GM19395 (cell line): ENCODE measurements at regions not wholly inside any gene's neighbourhood (a gene's known extent, or its start where the extent isn't known, plus 50 kb on each side); places are given as distances from the start of the nearest gene placed in this dataset.
"Not testable (repeated sequence)": the region's sequence is repeated elsewhere in the genome, so short reads cannot be mapped to it uniquely, and the experiment has no call there.

Experiments used
- ATAC-seq: cut with Tn5 transposase; IDR thresholded peaks from one replicate; pipeline ENCODE4 v1.9.1; 2021; ENCODE audit warnings: mild to moderate bottlenecking, moderate library complexity; ENCODE audit not compliant: unreplicated experiment

DNA sequence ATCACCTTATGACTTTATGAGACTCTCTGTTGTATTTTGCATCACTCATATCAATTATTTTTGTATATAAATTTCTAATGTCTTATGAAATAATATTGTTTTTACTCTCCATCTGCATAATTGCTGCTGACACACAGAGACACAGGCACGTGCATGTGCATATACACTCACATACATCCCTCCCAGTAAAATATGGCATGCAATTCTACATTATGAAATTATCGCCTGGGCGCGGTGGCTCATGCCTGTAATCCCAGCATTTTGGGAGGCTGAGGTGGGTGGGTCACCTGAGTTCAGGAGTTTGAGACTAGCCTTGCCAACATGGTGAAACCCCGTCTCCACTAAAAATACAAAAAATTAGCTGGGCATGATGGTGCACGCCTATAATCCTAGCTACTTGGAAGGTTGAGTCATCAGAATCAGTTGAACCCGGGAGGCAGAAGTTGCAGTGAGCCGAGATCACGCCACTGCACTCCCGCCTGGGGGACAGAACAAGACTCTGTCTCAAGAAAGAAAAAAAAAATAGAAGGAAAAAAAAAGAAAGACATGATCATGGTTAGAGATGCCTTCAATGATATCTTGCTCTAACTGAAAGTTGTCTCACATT lies 96.7 kb upstream of the LUZP2 start:
- ATAC-seq: no peak

- ATAC-seq: no peak
Measured at GRCh38 chr11:24406389-24406788, 90.5 kb upstream of the LUZP2 start.

DNA sequence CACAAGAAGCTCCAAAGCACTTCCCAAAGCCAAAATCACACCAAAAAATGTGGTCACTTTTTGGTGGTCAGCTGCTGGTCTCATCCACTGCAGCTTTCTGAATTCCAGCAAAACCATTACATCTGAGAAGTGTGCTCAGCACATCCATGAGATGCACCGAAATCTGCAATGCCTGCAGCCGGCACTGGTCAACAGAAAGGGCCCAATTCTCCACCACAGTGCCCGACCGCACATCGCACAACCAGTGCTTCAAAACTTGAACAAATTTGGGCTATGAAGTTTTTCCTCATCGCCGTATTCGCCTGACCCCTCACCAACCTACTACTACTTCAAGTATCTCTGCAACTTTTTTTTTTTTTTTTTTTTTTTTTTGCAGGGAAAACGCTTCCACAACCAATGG lies 89.9 kb upstream of the LUZP2 start:
- no peak for ATAC-seq

DNA sequence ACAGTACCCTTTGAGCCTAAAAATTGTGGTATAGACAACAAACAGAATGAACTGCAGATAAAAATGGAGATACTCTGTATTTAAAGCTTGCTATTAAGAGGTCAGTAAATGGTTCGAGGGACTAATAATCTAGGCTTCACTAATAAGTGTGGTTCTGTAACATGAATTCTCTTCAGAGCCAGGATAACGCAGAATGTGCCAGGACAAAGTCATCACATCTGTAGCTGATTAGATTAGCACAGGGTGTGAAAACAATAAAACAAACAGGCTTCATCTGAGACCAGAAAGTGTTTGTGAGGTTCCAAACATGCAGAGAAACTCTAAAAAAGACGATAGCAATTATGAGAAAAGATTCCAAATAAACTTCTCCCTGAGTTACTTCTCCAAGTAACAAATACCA lies 89.1 kb upstream of the LUZP2 start:
- no peak for ATAC-seq

DNA sequence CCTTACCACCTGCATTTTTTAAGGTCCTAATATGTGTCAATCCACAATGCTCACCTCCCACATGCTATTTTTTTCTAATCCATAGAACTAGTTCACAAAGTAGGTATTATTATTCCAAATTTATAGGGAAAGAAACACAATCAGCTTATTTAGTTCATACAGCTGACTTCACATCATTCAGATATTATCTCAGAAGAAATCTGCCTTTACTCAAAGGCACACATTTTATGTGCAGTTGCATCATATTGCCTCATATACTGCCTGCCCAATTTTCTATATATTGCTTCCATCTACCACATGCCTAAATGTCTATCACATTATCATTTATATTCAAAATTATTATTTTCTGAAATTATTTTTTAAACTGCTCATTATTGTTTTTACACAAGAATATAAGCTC lies 88.7 kb upstream of the LUZP2 start:
- no peak for ATAC-seq

GRCh38 chr11:24411791-24412190 lies 85.1 kb upstream of the LUZP2 start:
- no peak for ATAC-seq

DNA sequence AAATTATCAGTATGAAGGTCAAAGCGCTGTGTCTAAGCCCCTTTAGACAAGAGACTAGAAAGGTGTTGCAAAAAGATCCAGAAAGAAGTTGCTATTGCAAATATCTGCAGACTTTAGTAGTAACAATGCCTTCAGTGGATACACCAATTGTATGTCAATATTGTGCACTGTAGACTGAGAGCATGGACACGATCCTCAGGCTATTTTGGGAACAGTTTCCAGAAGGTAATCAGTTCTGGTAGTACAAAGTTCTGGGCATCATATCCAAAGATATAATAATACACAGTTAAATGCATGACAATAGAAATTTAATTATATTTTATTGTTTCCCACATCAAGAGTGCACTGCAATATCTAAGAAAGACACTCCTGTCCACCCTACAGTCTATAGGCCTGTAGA lies 84.1 kb upstream of the LUZP2 start:
- no peak for ATAC-seq

- no peak for ATAC-seq
Measured at GRCh38 chr11:24413391-24413790, 83.5 kb upstream of the LUZP2 start.

GRCh38 chr11:24415955-24416636 lies 80.8 kb upstream of the LUZP2 start:
- ATAC-seq: not testable (repeated sequence)

GRCh38 chr11:24421766-24422165 lies 75.1 kb upstream of the LUZP2 start:
- no peak for ATAC-seq

GRCh38 chr11:24422376-24422775 lies 74.5 kb upstream of the LUZP2 start:
- no peak for ATAC-seq

DNA sequence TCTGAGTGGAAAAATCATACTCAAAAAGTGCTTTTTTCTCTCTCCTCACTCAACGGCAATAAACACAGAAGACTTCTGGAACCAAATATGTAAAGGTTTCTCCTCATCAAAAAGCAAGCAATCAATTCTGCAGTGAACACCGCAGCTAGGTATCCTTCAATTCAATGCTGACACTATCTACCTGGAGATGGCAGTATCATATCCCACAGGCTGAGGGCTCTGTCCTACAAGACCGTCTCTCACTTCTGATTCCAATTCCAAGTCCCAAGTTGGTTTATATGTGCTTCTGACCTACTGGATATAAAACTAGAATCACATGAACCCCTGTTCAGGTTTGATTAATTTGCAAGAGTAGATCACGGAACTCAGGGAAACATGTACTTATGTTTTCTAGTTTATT lies 59.7 kb upstream of the LUZP2 start:
- ATAC-seq: no peak
